ENCODE measurements at regions not wholly inside any gene's neighbourhood (a gene's known extent, or its start where the extent isn't known, plus 50 kb on each side); places are given as distances from the start of the nearest gene placed in this dataset.

DNA sequence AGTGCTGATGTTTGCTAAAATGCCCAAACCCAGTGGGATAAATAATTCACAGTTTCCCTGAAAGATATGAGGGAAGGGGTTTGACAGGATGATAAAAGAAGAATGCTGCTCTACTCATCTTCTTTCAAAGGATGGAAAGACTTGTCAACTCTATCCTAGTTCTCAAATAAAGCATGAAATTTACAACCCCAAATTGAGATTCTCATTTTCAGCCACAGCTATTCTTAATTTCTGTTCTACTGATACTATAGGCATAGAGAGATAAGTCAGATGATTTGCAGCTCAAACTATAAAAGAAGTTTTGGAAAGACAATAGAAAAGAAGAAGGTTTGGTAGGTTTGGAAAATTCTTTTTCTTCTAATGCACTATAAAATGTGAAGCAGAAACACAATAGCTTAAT, 542.6 kb downstream of the CSNK1G3 start:
- TF ChIP-seq POLR2A (IDR thresholded peaks at IDR 0.05) (no peak), CTCF (IDR thresholded peaks at IDR 0.05) (no peak)

Measured in thyroid gland (tissue), 4 donors.